GM18517 (cell line): ENCODE measurements at regions not wholly inside any gene's neighbourhood (a gene's known extent, or its start where the extent isn't known, plus 50 kb on each side); places are given as distances from the start of the nearest gene placed in this dataset.
"Not testable (repeated sequence)": the region's sequence is repeated elsewhere in the genome, so short reads cannot be mapped to it uniquely, and the experiment has no call there.

Experiments
- ATAC-seq: cut with Tn5 transposase; IDR thresholded peaks from one replicate; pipeline ENCODE4 v1.9.1; 2021; ENCODE audit warnings: mild to moderate bottlenecking, moderate library complexity; ENCODE audit not compliant: unreplicated experiment

- ATAC-seq, result no peak
These were observed 643.4 kb downstream of the ACTR3B start for GRCh38 chr7:153402721-153403541.

- ATAC-seq, result no peak
These were observed 644.6 kb downstream of the ACTR3B start for GRCh38 chr7:153404124-153404523.

- ATAC-seq, result no peak
These were observed 645.3 kb downstream of the ACTR3B start for GRCh38 chr7:153404781-153405279.

DNA sequence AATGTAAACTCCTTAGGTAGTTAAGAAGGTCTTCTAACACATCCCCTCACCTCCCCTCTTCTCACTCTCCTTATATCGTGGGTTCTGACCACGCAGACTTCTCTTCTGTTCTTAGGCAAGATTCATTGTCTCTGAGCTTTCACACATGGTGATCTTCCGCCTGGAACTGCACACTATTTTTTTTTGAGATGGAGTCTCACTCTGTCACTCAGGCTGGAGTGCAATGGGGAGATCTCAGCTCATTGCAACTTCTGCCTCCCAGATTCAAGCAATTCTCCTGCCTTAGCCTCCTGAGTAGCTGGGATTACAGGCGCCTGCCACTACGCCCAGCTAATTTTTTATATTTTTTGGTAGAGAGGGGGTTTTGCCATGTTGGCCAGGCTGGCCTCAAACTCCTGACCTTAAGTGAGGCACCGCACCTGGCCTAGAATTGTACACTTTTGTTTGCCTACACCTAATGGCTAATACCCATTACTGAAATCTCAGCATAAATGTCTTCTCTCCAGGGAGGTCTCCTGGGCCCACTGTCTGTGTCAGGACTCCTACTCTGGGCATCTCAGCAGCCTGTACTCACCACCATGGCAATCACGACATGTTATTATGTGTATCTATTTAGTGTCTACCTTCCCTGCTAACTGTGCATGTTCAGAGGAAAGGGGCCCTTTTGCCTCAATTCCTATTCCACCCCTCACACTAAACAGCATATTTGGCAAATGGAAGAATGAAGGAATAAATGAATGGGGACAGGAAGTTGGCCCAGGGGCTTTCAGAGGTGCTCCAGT is 646.3 kb upstream of the DPP6 start:
- ATAC-seq, result no peak

- ATAC-seq, result no peak
These were observed 645.7 kb upstream of the DPP6 start for GRCh38 chr7:153406486-153406872.

GRCh38 chr7:153407291-153408046 is 644.7 kb upstream of the DPP6 start:
- ATAC-seq, result no peak

GRCh38 chr7:153408360-153409335 is 643.5 kb upstream of the DPP6 start:
- ATAC-seq, result no peak

- ATAC-seq, result not testable (repeated sequence)
These were observed 642.4 kb upstream of the DPP6 start for GRCh38 chr7:153409567-153410342.

- not testable (repeated sequence) for ATAC-seq
These were observed 641.1 kb upstream of the DPP6 start for GRCh38 chr7:153410997-153411642.

DNA sequence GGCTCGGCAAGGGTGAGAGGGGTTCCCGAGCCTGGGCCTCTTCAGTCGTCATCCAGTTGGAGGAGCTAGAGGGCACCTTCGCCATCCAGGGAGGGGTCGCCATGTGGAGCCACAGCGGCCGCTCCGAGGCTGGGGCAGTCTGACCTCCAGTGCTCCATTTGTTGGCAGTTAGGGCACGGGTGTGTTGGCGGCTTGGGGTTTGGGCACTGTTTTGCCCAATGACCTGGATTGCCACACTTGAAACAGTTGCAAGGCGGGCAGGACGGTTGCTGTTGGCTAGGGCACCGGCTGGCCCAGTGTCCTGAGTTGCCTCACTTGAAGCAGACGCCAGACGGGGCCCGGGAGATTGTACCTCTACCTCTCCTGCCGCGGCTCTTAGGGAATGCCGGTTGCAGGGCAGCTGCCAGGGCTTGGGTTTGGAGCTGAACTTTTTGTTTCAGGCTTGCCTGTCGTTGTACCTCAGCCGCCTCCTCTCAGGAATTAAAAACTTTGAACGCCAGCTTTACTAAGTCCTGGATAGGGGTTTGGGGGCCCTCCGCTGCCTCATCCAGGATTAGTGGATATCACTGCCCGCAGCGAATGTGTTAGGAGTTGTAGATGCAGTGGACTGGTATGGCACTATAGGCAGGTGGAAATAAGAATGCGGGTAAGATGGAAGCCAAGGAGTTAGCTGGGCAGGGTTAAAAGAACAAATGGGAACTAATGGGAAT is 639.9 kb upstream of the DPP6 start:
- not testable (repeated sequence) for ATAC-seq

DNA sequence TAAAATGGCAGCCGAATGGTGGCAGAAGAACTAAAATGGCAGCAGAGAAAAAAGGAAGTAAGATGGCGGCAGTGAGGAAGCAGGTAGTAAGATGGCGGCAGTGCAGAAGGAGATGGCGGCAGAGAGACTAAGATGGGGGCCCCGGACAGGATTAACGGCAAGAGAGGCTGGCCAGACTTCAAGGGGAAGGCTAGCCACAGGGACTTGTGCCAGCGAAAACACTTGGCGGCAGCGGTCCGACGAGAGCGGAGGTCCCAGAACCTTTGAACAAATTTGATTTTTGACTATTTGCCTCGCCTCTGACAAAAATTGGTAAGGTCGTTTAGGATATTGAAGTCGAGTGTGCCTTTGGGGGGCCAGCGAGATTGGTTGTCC is 639.4 kb upstream of the DPP6 start:
- not testable (repeated sequence) for ATAC-seq

- no peak for ATAC-seq
These were observed 639.0 kb upstream of the DPP6 start for GRCh38 chr7:153413199-153413539.

DNA sequence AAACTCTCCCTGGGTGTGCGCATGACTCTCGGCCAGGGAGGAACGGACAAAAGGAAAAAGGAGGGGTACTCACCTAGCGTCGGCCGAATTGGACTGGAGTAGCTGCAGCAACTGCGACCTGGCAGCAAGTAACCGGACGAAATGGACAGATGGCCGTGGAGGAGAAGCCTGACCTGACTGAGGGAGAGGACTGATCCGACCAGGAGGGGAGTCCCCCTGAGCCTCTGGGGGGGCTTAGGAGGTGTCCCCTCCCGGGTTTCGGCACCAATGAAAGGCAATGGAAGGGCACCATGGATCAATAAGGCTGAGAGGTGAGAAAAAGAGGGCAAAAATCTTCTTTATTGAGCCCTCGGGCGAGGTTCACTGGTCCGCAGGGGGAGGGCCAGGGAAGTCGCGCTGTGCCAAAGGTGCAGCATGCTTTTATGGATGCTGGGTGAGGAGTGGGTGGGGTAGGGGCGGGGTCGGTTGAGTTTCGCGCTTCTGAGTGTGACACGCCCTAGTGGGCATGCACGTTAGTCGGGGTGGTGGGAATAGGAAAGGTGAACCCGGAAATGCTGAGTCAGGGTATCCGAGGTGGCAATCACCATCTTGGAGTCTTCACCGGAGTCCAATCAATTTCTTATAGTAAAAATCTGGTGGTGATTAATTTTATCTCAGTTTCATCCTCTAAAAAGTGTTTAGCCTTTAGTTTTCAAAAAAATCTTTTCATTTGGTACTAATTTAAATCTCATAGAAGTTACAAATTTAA is 638.5 kb upstream of the DPP6 start:
- ATAC-seq, result no peak

- no peak for ATAC-seq
These were observed 637.9 kb upstream of the DPP6 start for GRCh38 chr7:153414288-153414629.

DNA sequence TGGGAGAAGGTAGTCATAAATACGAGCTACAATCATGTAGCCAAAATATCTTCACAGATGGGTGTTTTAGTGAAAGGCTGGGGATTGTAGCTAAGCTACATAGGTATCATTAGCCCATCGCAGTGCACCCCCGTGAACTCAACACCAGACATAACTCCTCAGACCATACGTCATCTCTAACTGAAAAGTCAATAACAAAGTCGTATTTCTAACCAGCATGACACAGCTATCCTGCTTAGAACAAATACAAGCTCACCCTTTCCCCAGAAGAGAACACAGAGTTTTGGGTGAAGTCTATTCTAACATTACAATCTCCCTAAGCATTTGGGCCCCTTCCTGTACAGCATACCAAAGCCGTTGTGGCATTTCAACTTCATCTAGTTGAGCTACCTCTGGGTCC is 636.6 kb upstream of the DPP6 start:
- ATAC-seq, result no peak

- no peak for ATAC-seq
These were observed 629.6 kb upstream of the DPP6 start for GRCh38 chr7:153422291-153423209.

- no peak for ATAC-seq
These were observed 629.0 kb upstream of the DPP6 start for GRCh38 chr7:153423210-153423590.
